HG03520 (cell line): ENCODE measurements at regions not wholly inside any gene's neighbourhood (a gene's known extent, or its start where the extent isn't known, plus 50 kb on each side); places are given as distances from the start of the nearest gene placed in this dataset.
"Not testable (repeated sequence)": the region's sequence is repeated elsewhere in the genome, so short reads cannot be mapped to it uniquely, and the experiment has no call there.

Experiments
- ATAC-seq: cut with Tn5 transposase; IDR thresholded peaks from one replicate; pipeline ENCODE4 v1.9.1; 2021; ENCODE audit warnings: mild to moderate bottlenecking, moderate library complexity; ENCODE audit not compliant: unreplicated experiment

- ATAC-seq = no peak
Observed at GRCh38 chr21:41571938-41572510, 64.1 kb upstream of the TMPRSS2 start.

- ATAC-seq = peak; percentile 53
Observed at GRCh38 chr21:41570791-41571355, 62.9 kb upstream of the TMPRSS2 start.

GRCh38 chr21:41568606-41569385, 60.8 kb upstream of the TMPRSS2 start:
- ATAC-seq = no peak

- no peak for ATAC-seq
Observed at GRCh38 chr21:41567901-41568510, 60.0 kb upstream of the TMPRSS2 start.

GRCh38 chr21:41567237-41567636, 59.3 kb upstream of the TMPRSS2 start:
- ATAC-seq = not testable (repeated sequence)

GRCh38 chr21:41566500-41567014, 58.6 kb upstream of the TMPRSS2 start:
- ATAC-seq = no peak

GRCh38 chr21:41565550-41565949, 57.6 kb upstream of the TMPRSS2 start:
- ATAC-seq = no peak

GRCh38 chr21:41564871-41565274, 56.9 kb upstream of the TMPRSS2 start:
- ATAC-seq = no peak

- no peak for ATAC-seq
Observed at GRCh38 chr21:41562101-41563000, 54.4 kb upstream of the TMPRSS2 start.

- ATAC-seq = no peak
Observed at GRCh38 chr21:41561701-41562100, 53.7 kb upstream of the TMPRSS2 start.

- ATAC-seq = no peak
Observed at GRCh38 chr21:41560661-41561158, 52.8 kb upstream of the TMPRSS2 start.

- ATAC-seq = no peak
Observed at GRCh38 chr21:41559658-41560631, 52.0 kb upstream of the TMPRSS2 start.

- ATAC-seq = no peak
Observed at GRCh38 chr21:41558842-41559241, 50.9 kb upstream of the TMPRSS2 start.

- ATAC-seq = no peak
Observed at GRCh38 chr21:41557884-41558283, 49.9 kb upstream of the TMPRSS2 start.
